K562 (cell line): ENCODE measurements at regions not wholly inside any gene's neighbourhood (a gene's known extent, or its start where the extent isn't known, plus 50 kb on each side); places are given as distances from the start of the nearest gene placed in this dataset.
A peak's percentile ranks its signal among the peaks of the same experiment; 100 is the strongest.

Experiments
- FOSL1 ChIP-seq: fragments of 200-800 bp; sonication (Bioruptor generic); conservative IDR thresholded peaks from 2 replicates; pipeline ENCODE4 v1.6.1; 2016; ENCODE audit warnings: missing genetic modification characterization, missing compliant biosample characterization
- FOXK1 ChIP-seq: sonication (generic); formaldehyde crosslinking; IDR thresholded peaks from 2 replicates; pipeline ENCODE4 v1.8.0; 2022; ENCODE audit warnings: missing genetic modification reagents, mild to moderate bottlenecking, borderline replicate concordance
- GTF2F1 ChIP-seq: IDR thresholded peaks from 2 replicates; pipeline ENCODE4 v1.6.1; 2011; ENCODE audit warnings: low read depth, low read length, improper control_type of control experiment
- HDAC1 ChIP-seq, 2 experiments: fragments of 450-650 bp; IDR thresholded peaks; 2 replicates each; pipeline ENCODE4 v1.6.1; 2016 to 2017; ENCODE audit warnings: inconsistent platforms in 1 of 2, mild to moderate bottlenecking in 1 of 2, moderate library complexity in 1 of 2
- LCOR ChIP-seq: sonication (generic); formaldehyde crosslinking; IDR thresholded peaks from 2 replicates; pipeline ENCODE4 v1.8.0; 2022; ENCODE audit warnings: mild to moderate bottlenecking, missing genetic modification reagents
- NR2C1 ChIP-seq, 2 experiments: fragments of 450-650 bp; IDR thresholded peaks; 2 replicates each; pipeline ENCODE4 v1.6.1; 2017; ENCODE audit warnings: mild to moderate bottlenecking in 2 of 2, antibody characterized with exemption in 1 of 2, inconsistent platforms in 1 of 2, missing compliant biosample characterization in 1 of 2, missing genetic modification characterization in 1 of 2
- TAL1 ChIP-seq: fragments of 450-650 bp; IDR thresholded peaks from 2 replicates; pipeline ENCODE4 v1.6.1; 2016; ENCODE audit warnings: mild to moderate bottlenecking
- XRCC5 ChIP-seq: fragments of 200-400 bp; formaldehyde crosslinking; IDR thresholded peaks from 2 replicates; pipeline ENCODE4 v1.6.1; 2017; ENCODE audit warnings: low read depth, mild to moderate bottlenecking, low read length
- ZBTB12 ChIP-seq: fragments of 250-450 bp; sonication (Bioruptor Pico); IDR thresholded peaks from 2 replicates; pipeline ENCODE4 v1.4.0; 2020
- ZBTB40 ChIP-seq, 2 experiments: fragments of 450-650 bp in 1 of 2; sonication (generic) in 1 of 2; formaldehyde crosslinking in 1 of 2; IDR thresholded peaks; 2 replicates each; pipeline versions ENCODE4 v1.7.1 to v1.9.0; 2016 to 2022; ENCODE audit warnings: inconsistent platforms in 1 of 2, mild to moderate bottlenecking in 1 of 2, missing genetic modification reagents in 1 of 2
- ZFP1 ChIP-seq: fragments of 450-650 bp; formaldehyde crosslinking; IDR thresholded peaks from 2 replicates; pipeline ENCODE4 v1.4.0; 2020; ENCODE audit warnings: mild to moderate bottlenecking, mixed read lengths
- TF ChIP-seq, protein P1 (sequence below): fragments of 450-650 bp; IDR thresholded peaks from 2 replicates; pipeline ENCODE4 v1.6.1; 2017; ENCODE audit warnings: antibody characterized with exemption, mild to moderate bottlenecking
- TF ChIP-seq, protein P2 (sequence below): fragments of 450-650 bp; IDR thresholded peaks from 2 replicates; pipeline ENCODE4 v1.6.1; 2016

GRCh38 chr6:14975471-14975817, 270.4 kb upstream of the JARID2 start (continued):
- TF ChIP-seq, protein P1, sequence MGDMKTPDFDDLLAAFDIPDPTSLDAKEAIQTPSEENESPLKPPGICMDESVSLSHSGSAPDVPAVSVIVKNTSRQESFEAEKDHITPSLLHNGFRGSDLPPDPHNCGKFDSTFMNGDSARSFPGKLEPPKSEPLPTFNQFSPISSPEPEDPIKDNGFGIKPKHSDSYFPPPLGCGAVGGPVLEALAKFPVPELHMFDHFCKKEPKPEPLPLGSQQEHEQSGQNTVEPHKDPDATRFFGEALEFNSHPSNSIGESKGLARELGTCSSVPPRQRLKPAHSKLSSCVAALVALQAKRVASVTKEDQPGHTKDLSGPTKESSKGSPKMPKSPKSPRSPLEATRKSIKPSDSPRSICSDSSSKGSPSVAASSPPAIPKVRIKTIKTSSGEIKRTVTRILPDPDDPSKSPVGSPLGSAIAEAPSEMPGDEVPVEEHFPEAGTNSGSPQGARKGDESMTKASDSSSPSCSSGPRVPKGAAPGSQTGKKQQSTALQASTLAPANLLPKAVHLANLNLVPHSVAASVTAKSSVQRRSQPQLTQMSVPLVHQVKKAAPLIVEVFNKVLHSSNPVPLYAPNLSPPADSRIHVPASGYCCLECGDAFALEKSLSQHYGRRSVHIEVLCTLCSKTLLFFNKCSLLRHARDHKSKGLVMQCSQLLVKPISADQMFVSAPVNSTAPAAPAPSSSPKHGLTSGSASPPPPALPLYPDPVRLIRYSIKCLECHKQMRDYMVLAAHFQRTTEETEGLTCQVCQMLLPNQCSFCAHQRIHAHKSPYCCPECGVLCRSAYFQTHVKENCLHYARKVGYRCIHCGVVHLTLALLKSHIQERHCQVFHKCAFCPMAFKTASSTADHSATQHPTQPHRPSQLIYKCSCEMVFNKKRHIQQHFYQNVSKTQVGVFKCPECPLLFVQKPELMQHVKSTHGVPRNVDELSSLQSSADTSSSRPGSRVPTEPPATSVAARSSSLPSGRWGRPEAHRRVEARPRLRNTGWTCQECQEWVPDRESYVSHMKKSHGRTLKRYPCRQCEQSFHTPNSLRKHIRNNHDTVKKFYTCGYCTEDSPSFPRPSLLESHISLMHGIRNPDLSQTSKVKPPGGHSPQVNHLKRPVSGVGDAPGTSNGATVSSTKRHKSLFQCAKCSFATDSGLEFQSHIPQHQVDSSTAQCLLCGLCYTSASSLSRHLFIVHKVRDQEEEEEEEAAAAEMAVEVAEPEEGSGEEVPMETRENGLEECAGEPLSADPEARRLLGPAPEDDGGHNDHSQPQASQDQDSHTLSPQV = peak; percentile 87
- TF ChIP-seq HDAC1 (IDR thresholded peaks at IDR 0.05) (0 out of 4 replicates have a peak, but pooled peaks of 1 of the 2 experiments have one; percentile 31), ZFP1 (no peak), XRCC5 (no peak), ZBTB40 (IDR thresholded peaks at IDR 0.05) (peak; percentile 76), ZBTB40 (CRISPR knock-in tag; IDR thresholded peaks at IDR 0.05) (no peak), TAL1 (no peak), FOXK1 (no peak), NR2C1 (IDR thresholded peaks at IDR 0.05) (no peak), NR2C1 (tag; IDR thresholded peaks at IDR 0.05) (peak; percentile 16; the same call in 1 of the 2 replicates), ZBTB12 (CRISPR knock-in tag) (peak; percentile 45; the same call in 1 of the 2 replicates), FOSL1 (0 out of 2 replicates have a peak, but pooled peaks have one; percentile 24), GTF2F1 (no peak), LCOR (CRISPR knock-in tag) (no peak)
- TF ChIP-seq, protein P2, sequence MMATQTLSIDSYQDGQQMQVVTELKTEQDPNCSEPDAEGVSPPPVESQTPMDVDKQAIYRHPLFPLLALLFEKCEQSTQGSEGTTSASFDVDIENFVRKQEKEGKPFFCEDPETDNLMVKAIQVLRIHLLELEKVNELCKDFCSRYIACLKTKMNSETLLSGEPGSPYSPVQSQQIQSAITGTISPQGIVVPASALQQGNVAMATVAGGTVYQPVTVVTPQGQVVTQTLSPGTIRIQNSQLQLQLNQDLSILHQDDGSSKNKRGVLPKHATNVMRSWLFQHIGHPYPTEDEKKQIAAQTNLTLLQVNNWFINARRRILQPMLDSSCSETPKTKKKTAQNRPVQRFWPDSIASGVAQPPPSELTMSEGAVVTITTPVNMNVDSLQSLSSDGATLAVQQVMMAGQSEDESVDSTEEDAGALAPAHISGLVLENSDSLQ = peak; percentile 98
